Astrocyte (in vitro differentiated cells and primary cell): ENCODE measurements at regions not wholly inside any gene's neighbourhood (a gene's known extent, or its start where the extent isn't known, plus 50 kb on each side); places are given as distances from the start of the nearest gene placed in this dataset.

Experiments
- DNase-seq: peaks from one replicate; pipeline ENCODE4 v3.0.0-alpha.2; 2010; ENCODE audit warnings: low read depth
- FAIRE-seq: peaks from 2 replicates; lab custom pipeline; 2011; peaks lifted over from hg19 to GRCh38; lab: Jason Lieb, UNC
- H2AFZ ChIP-seq: 2 replicates; pipeline ENCODE4 v1.6.0; 2012; ENCODE audit warnings: low read depth, low read length, inconsistent platforms
- H3K27ac ChIP-seq: 2 replicates; pipeline ENCODE4 v1.5.1; 2011; ENCODE audit warnings: low read depth, low read length, inconsistent platforms
- H3K27me3 ChIP-seq: 2 replicates; pipeline ENCODE4 v1.6.0; 2011; ENCODE audit warnings: low read length, inconsistent platforms; ENCODE audit not compliant: insufficient read depth
- H3K36me3 ChIP-seq: 2 replicates; pipeline ENCODE4 v1.5.1; 2011; ENCODE audit warnings: low read length, inconsistent platforms; ENCODE audit not compliant: insufficient read depth
- H3K4me1 ChIP-seq: 2 replicates; pipeline ENCODE4 v1.5.1; 2011; ENCODE audit warnings: low read length, inconsistent platforms; ENCODE audit not compliant: insufficient read depth
- H3K4me2 ChIP-seq: 2 replicates; pipeline ENCODE4 v1.6.0; 2012; ENCODE audit warnings: low read length, inconsistent platforms
- H3K4me3 ChIP-seq: 2 replicates; pipeline ENCODE4 v1.5.1; 2011; ENCODE audit warnings: low read depth, mild to moderate bottlenecking, low read length, inconsistent platforms; ENCODE audit not compliant: insufficient read depth
- H3K79me2 ChIP-seq: 2 replicates; pipeline ENCODE4 v1.6.0; 2012; ENCODE audit warnings: mild to moderate bottlenecking, low read length, inconsistent platforms; ENCODE audit not compliant: insufficient read depth
- H3K9ac ChIP-seq: 2 replicates; pipeline ENCODE4 v1.6.0; 2012; ENCODE audit warnings: mild to moderate bottlenecking, low read length, inconsistent platforms
- H3K9me3 ChIP-seq: 2 replicates; pipeline ENCODE4 v1.5.1; 2012; ENCODE audit warnings: low read depth, mild to moderate bottlenecking, low read length, inconsistent platforms; ENCODE audit not compliant: insufficient read depth
- H4K20me1 ChIP-seq: 2 replicates; pipeline ENCODE4 v1.6.0; 2012; ENCODE audit warnings: low read length, inconsistent platforms; ENCODE audit not compliant: insufficient read depth
- H3K27ac Mint-ChIP-seq: one replicate; pipeline ENCODE4 v1.8.0; 2021; ENCODE audit warnings: mild to moderate bottlenecking, mixed read lengths; ENCODE audit not compliant: unreplicated experiment
- H3K27me3 Mint-ChIP-seq: one replicate; pipeline ENCODE4 v1.8.0; 2021; ENCODE audit warnings: low read depth, mixed read lengths; ENCODE audit not compliant: unreplicated experiment
- H3K36me3 Mint-ChIP-seq: one replicate; pipeline ENCODE4 v1.8.0; 2021; ENCODE audit warnings: low read depth, mixed read lengths; ENCODE audit not compliant: unreplicated experiment
- H3K4me1 Mint-ChIP-seq: one replicate; pipeline ENCODE4 v1.8.0; 2021; ENCODE audit warnings: low read depth, mixed read lengths; ENCODE audit not compliant: unreplicated experiment
- H3K4me3 Mint-ChIP-seq: one replicate; pipeline ENCODE4 v1.8.0; 2021; ENCODE audit warnings: mild to moderate bottlenecking, moderate library complexity, mixed read lengths; ENCODE audit not compliant: unreplicated experiment
- H3K9me3 Mint-ChIP-seq: one replicate; pipeline ENCODE4 v1.8.0; 2021; ENCODE audit warnings: mild to moderate bottlenecking, mixed read lengths; ENCODE audit not compliant: unreplicated experiment
- CTCF ChIP-seq: IDR thresholded peaks from 2 replicates; pipeline ENCODE4 v1.5.1; 2011; ENCODE audit warnings: low read depth, mild to moderate bottlenecking, inconsistent platforms, low read length, moderate library complexity; ENCODE audit not compliant: insufficient read depth
- EZH2 ChIP-seq: IDR thresholded peaks from 2 replicates; pipeline ENCODE4 v1.6.1; 2012; ENCODE audit warnings: mild to moderate bottlenecking, low read length, inconsistent platforms; ENCODE audit not compliant: insufficient read depth

- no peaks in the 10 kb centered on the region for H3K27me3 Mint-ChIP-seq
- peaks cover 6% of the 10 kb centered on the region for H3K9me3 Mint-ChIP-seq
- no peak overlapping the region for H3K4me3 Mint-ChIP-seq
- no peak overlapping the region for H3K27ac Mint-ChIP-seq
- no peaks in the 10 kb centered on the region for H3K4me1 Mint-ChIP-seq
- no peaks in the 10 kb centered on the region for H3K4me1 ChIP-seq
- FAIRE-seq: no peak
- H3K4me2 ChIP-seq: no peak overlapping the region
- no peak overlapping the region for H3K9ac ChIP-seq
- no peaks in the 10 kb centered on the region for H4K20me1 ChIP-seq
- no peak for DNase-seq
- H2AFZ ChIP-seq: no peak overlapping the region
- H3K36me3 Mint-ChIP-seq: no peaks in the 10 kb centered on the region
- H3K36me3 ChIP-seq: no peaks in the 10 kb centered on the region
- TF ChIP-seq EZH2 (no peak), CTCF (no peak)
- H3K27ac ChIP-seq: no peak overlapping the region
- H3K27me3 ChIP-seq: no peaks in the 10 kb centered on the region
- no peak overlapping the region for H3K4me3 ChIP-seq
- peaks cover 24% of the 10 kb centered on the region for H3K9me3 ChIP-seq
- no peaks in the 10 kb centered on the region for H3K79me2 ChIP-seq
Measured at GRCh38 chr18:78757014-78757413, 222.6 kb upstream of the SALL3 start.

- Histone ChIP-seq H3K9ac (no peak overlapping the region), H2AFZ (no peak overlapping the region), H4K20me1 (no peaks in the 10 kb centered on the region), H3K4me2 (no peak overlapping the region), H3K4me3 (no peak overlapping the region), H3K9me3 (peaks cover 24% of the 10 kb centered on the region), H3K79me2 (no peaks in the 10 kb centered on the region), H3K27ac (no peak overlapping the region), H3K36me3 (no peaks in the 10 kb centered on the region), H3K4me1 (no peaks in the 10 kb centered on the region), H3K27me3 (no peaks in the 10 kb centered on the region)
- no peak for DNase-seq
- Mint-ChIP-seq H3K27me3 (no peaks in the 10 kb centered on the region), H3K4me3 (no peak overlapping the region), H3K4me1 (no peaks in the 10 kb centered on the region), H3K36me3 (no peaks in the 10 kb centered on the region), H3K27ac (no peak overlapping the region), H3K9me3 (peaks cover 2% of the 10 kb centered on the region)
- FAIRE-seq: no peak
- TF ChIP-seq CTCF (no peak), EZH2 (no peak)
Measured at GRCh38 chr18:78758496-78758895, 221.1 kb upstream of the SALL3 start.

- FAIRE-seq (no peak), DNase-seq (no peak)
- Histone ChIP-seq H3K79me2 (no peaks in the 10 kb centered on the region), H3K27ac (no peak overlapping the region), H4K20me1 (no peaks in the 10 kb centered on the region), H3K4me2 (no peak overlapping the region), H3K4me1 (no peaks in the 10 kb centered on the region), H2AFZ (no peak overlapping the region), H3K36me3 (no peaks in the 10 kb centered on the region), H3K27me3 (no peaks in the 10 kb centered on the region), H3K4me3 (no peak overlapping the region), H3K9me3 (peaks cover 9% of the 10 kb centered on the region), H3K9ac (no peak overlapping the region)
- no peak overlapping the region for H3K27ac Mint-ChIP-seq
- H3K9me3 Mint-ChIP-seq: peaks cover 2% of the 10 kb centered on the region
- H3K36me3 Mint-ChIP-seq: no peaks in the 10 kb centered on the region
- no peak overlapping the region for H3K4me3 Mint-ChIP-seq
- H3K27me3 Mint-ChIP-seq: no peaks in the 10 kb centered on the region
- TF ChIP-seq CTCF: no peak
- H3K4me1 Mint-ChIP-seq: no peaks in the 10 kb centered on the region
Measured at GRCh38 chr18:78762753-78763152, 216.9 kb upstream of the SALL3 start.
